NT2/D1 (cell line): ENCODE measurements at regions not wholly inside any gene's neighbourhood (a gene's known extent, or its start where the extent isn't known, plus 50 kb on each side); places are given as distances from the start of the nearest gene placed in this dataset.

Experiments used
- DNase-seq: peaks from one replicate; pipeline ENCODE4 v3.0.0-alpha.2; 2011; ENCODE audit warnings: low read depth, low spot score
- H3K27me3 ChIP-seq: 2 replicates; pipeline ENCODE4 v1.6.0; 2011; ENCODE audit warnings: mild to moderate bottlenecking; ENCODE audit not compliant: insufficient read length, insufficient read depth
- H3K36me3 ChIP-seq: 2 replicates; pipeline ENCODE4 v1.6.1; 2011; ENCODE audit warnings: mild to moderate bottlenecking, low read length, mixed read lengths; ENCODE audit not compliant: insufficient read depth, insufficient read length
- H3K4me1 ChIP-seq: 2 replicates; pipeline ENCODE4 v1.5.1; 2011; ENCODE audit not compliant: insufficient read depth, insufficient read length
- H3K4me3 ChIP-seq: 2 replicates; pipeline ENCODE4 v1.5.1; 2011; ENCODE audit warnings: low read depth; ENCODE audit not compliant: insufficient read length
- H3K9ac ChIP-seq: 2 replicates; pipeline ENCODE4 v1.6.0; 2011; ENCODE audit warnings: low read depth; ENCODE audit not compliant: insufficient read length
- H3K9me3 ChIP-seq: 2 replicates; pipeline ENCODE4 v1.5.1; 2011; ENCODE audit warnings: mild to moderate bottlenecking, low read length; ENCODE audit not compliant: insufficient read depth
- SUZ12 ChIP-seq: IDR thresholded peaks from 2 replicates; pipeline ENCODE4 v1.6.1; 2011; ENCODE audit not compliant: insufficient read length, insufficient read depth; ENCODE audit errors: extremely low read depth
- YY1 ChIP-seq: IDR thresholded peaks from 2 replicates; pipeline ENCODE4 v1.6.1; 2011; ENCODE audit not compliant: insufficient read length, insufficient read depth
- ZNF274 ChIP-seq: IDR thresholded peaks from 2 replicates; pipeline ENCODE4 v1.6.1; 2011; ENCODE audit warnings: mild to moderate bottlenecking, low read depth, low read length

- no peak overlapping the region for H3K9ac ChIP-seq
- H3K4me1 ChIP-seq: no peaks in the 10 kb centered on the region
- TF ChIP-seq SUZ12 (no peak), ZNF274 (no peak), YY1 (no peak)
- no peaks in the 10 kb centered on the region for H3K36me3 ChIP-seq
- H3K4me3 ChIP-seq: no peak overlapping the region
- no peaks in the 10 kb centered on the region for H3K27me3 ChIP-seq
- no peak for DNase-seq
- H3K9me3 ChIP-seq: no peaks in the 10 kb centered on the region
Measured at GRCh38 chr10:31644931-31645633, 283.5 kb downstream of the ARHGAP12 start.

- Histone ChIP-seq H3K9me3 (no peaks in the 10 kb centered on the region), H3K27me3 (no peaks in the 10 kb centered on the region), H3K9ac (no peak overlapping the region), H3K4me1 (no peaks in the 10 kb centered on the region), H3K4me3 (no peak overlapping the region), H3K36me3 (no peaks in the 10 kb centered on the region)
- TF ChIP-seq YY1 (no peak), SUZ12 (no peak), ZNF274 (no peak)
- DNase-seq: no peak
Measured at GRCh38 chr10:31642281-31642680, 286.4 kb downstream of the ARHGAP12 start.

- H3K4me3 ChIP-seq: no peak overlapping the region
- H3K9me3 ChIP-seq: no peaks in the 10 kb centered on the region
- TF ChIP-seq YY1: no peak
- TF ChIP-seq ZNF274: no peak
- no peak for TF ChIP-seq SUZ12
- no peaks in the 10 kb centered on the region for H3K27me3 ChIP-seq
- no peak overlapping the region for H3K9ac ChIP-seq
- no peaks in the 10 kb centered on the region for H3K4me1 ChIP-seq
- no peaks in the 10 kb centered on the region for H3K36me3 ChIP-seq
- DNase-seq: no peak
Measured at GRCh38 chr10:31635415-31636065, 293.1 kb downstream of the ARHGAP12 start.

- no peaks in the 10 kb centered on the region for H3K4me1 ChIP-seq
- H3K27me3 ChIP-seq: no peaks in the 10 kb centered on the region
- no peak for DNase-seq
- H3K4me3 ChIP-seq: no peak overlapping the region
- H3K9me3 ChIP-seq: no peaks in the 10 kb centered on the region
- H3K36me3 ChIP-seq: no peaks in the 10 kb centered on the region
- TF ChIP-seq ZNF274: no peak
- TF ChIP-seq SUZ12: no peak
- no peak for TF ChIP-seq YY1
- no peak overlapping the region for H3K9ac ChIP-seq
Measured at GRCh38 chr10:31635009-31635408, 293.6 kb downstream of the ARHGAP12 start.

- no peak overlapping the region for H3K4me3 ChIP-seq
- TF ChIP-seq SUZ12 (no peak), YY1 (no peak), ZNF274 (no peak)
- no peaks in the 10 kb centered on the region for H3K36me3 ChIP-seq
- no peaks in the 10 kb centered on the region for H3K27me3 ChIP-seq
- no peak overlapping the region for H3K9ac ChIP-seq
- peaks cover 7% of the 10 kb centered on the region; the same call in 1 of the 2 replicates for H3K9me3 ChIP-seq
- no peaks in the 10 kb centered on the region for H3K4me1 ChIP-seq
- DNase-seq: no peak
Measured at GRCh38 chr10:31630861-31631567, 297.6 kb downstream of the ARHGAP12 start.

- no peak overlapping the region for H3K9ac ChIP-seq
- H3K36me3 ChIP-seq: no peaks in the 10 kb centered on the region
- no peaks in the 10 kb centered on the region for H3K4me1 ChIP-seq
- no peak for DNase-seq
- H3K27me3 ChIP-seq: no peaks in the 10 kb centered on the region
- TF ChIP-seq ZNF274: no peak
- no peak for TF ChIP-seq SUZ12
- no peak for TF ChIP-seq YY1
- H3K4me3 ChIP-seq: no peak overlapping the region
- peaks cover 21% of the 10 kb centered on the region for H3K9me3 ChIP-seq
Measured at GRCh38 chr10:31625566-31625965, 303.1 kb downstream of the ARHGAP12 start.

- DNase-seq: no peak
- TF ChIP-seq SUZ12 (no peak), YY1 (no peak), ZNF274 (no peak)
- Histone ChIP-seq H3K27me3 (no peaks in the 10 kb centered on the region), H3K4me3 (no peak overlapping the region), H3K36me3 (no peaks in the 10 kb centered on the region), H3K9me3 (peaks cover 21% of the 10 kb centered on the region), H3K4me1 (no peaks in the 10 kb centered on the region), H3K9ac (no peak overlapping the region)
Measured at GRCh38 chr10:31624611-31625010, 304.0 kb downstream of the ARHGAP12 start.
